H1 (cell line): ENCODE measurements at regions not wholly inside any gene's neighbourhood (a gene's known extent, or its start where the extent isn't known, plus 50 kb on each side); places are given as distances from the start of the nearest gene placed in this dataset.

Experiments used
- CTCF ChIA-PET: fragments of 300-600 bp; sonication (Branson Sonifier 250); formaldehyde crosslinking; loops from one replicate; lab custom pipeline; 2021; ENCODE audit not compliant: partially characterized antibody; lab: Charles Lee
- POLR2A ChIA-PET: fragments of 300-600 bp; sonication (Branson Sonifier 250); formaldehyde crosslinking; loops from one replicate; lab custom pipeline; 2021; ENCODE audit warnings: inconsistent platforms; ENCODE audit not compliant: partially characterized antibody; lab: Charles Lee
- DNase-seq, 2 experiments: peaks; one replicate each; pipeline versions ENCODE4 v3.0.0 to v3.0.0-alpha.2; 2010 to 2022; ENCODE audit warnings: low spot score in 2 of 2, low read depth in 1 of 2, mixed read lengths in 1 of 2
- FAIRE-seq: peaks from 2 replicates; lab custom pipeline; 2011; peaks lifted over from hg19 to GRCh38; lab: Jason Lieb, UNC
- H2AFZ ChIP-seq: 2 replicates; pipeline ENCODE4 v1.8.1; 2012; ENCODE audit warnings: low read length, inconsistent platforms
- H2AK5ac ChIP-seq: 2 replicates; pipeline ENCODE4 v1.6.1; 2013; ENCODE audit warnings: low read depth, low read length
- H2BK120ac ChIP-seq: replicated peaks from 2 replicates; pipeline ENCODE3; 2013; ENCODE audit warnings: low read depth, low read length, inconsistent platforms
- H2BK12ac ChIP-seq: 2 replicates; pipeline ENCODE4 v1.6.1; 2013; ENCODE audit warnings: low read depth, low read length
- H2BK15ac ChIP-seq: 2 replicates; pipeline ENCODE4 v1.6.1; 2013; ENCODE audit warnings: low read length
- H2BK20ac ChIP-seq: 2 replicates; pipeline ENCODE4 v1.6.1; 2013; ENCODE audit warnings: low read length
- H2BK5ac ChIP-seq: 2 replicates; pipeline ENCODE4 v1.6.1; 2013; ENCODE audit warnings: low read depth, low read length
- H3K14ac ChIP-seq: 2 replicates; pipeline ENCODE4 v1.6.1; 2013; ENCODE audit warnings: inconsistent platforms; ENCODE audit not compliant: insufficient read length
- H3K18ac ChIP-seq: 2 replicates; pipeline ENCODE4 v1.6.1; 2013; ENCODE audit warnings: low read length; ENCODE audit errors: extremely low read depth
- H3K23ac ChIP-seq: 2 replicates; pipeline ENCODE4 v1.6.1; 2013; ENCODE audit warnings: inconsistent platforms; ENCODE audit not compliant: insufficient read length
- H3K23me2 ChIP-seq: 2 replicates; pipeline ENCODE4 v1.6.1; 2013; ENCODE audit warnings: low read depth, low read length
- H3K27ac ChIP-seq: 2 replicates; pipeline ENCODE4 v1.6.1; 2011; ENCODE audit warnings: low read depth, low read length, inconsistent platforms
- H3K27me3 ChIP-seq, 4 experiments: replicated peaks in 1 of 4; 1 replicate in 1 of 4; 2 replicates in 3 of 4; pipeline versions ENCODE4 v1.6.1 to v1.8.1; 2011 to 2013; ENCODE audit warnings: low read length in 3 of 4, mild to moderate bottlenecking in 3 of 4, inconsistent platforms in 2 of 4, mixed read lengths in 2 of 4, moderate library complexity in 1 of 4; ENCODE audit not compliant: control insufficient read depth in 3 of 4, insufficient read depth in 3 of 4; ENCODE audit errors: extremely low read depth in 1 of 4
- H3K36me3 ChIP-seq, 4 experiments: 2 replicates each; pipeline versions ENCODE4 v1.6.1 to v1.8.1; 2011 to 2013; ENCODE audit warnings: mild to moderate bottlenecking in 4 of 4, low read length in 3 of 4, moderate library complexity in 2 of 4, control low read depth in 1 of 4, inconsistent platforms in 1 of 4; ENCODE audit not compliant: insufficient read depth in 4 of 4, control insufficient read depth in 2 of 4
- H3K4ac ChIP-seq: replicated peaks from 2 replicates; pipeline ENCODE3; 2013; ENCODE audit warnings: low read length, low read depth, mixed read lengths, inconsistent platforms; ENCODE audit not compliant: insufficient read length
- H3K4me1 ChIP-seq, 4 experiments: replicated peaks in 1 of 4; 1 replicate in 1 of 4; 2 replicates in 3 of 4; pipeline versions ENCODE4 v1.6.1 to v1.8.1; 2011 to 2013; ENCODE audit warnings: low read length in 3 of 4, inconsistent platforms in 2 of 4, mixed read lengths in 1 of 4; ENCODE audit not compliant: insufficient read depth in 4 of 4, control insufficient read depth in 3 of 4
- H3K4me2 ChIP-seq, 2 experiments: 2 replicates each; pipeline versions ENCODE4 v1.6.1 to v1.8.1; 2011 to 2013; ENCODE audit warnings: low read depth in 2 of 2, low read length in 2 of 2, control low read depth in 1 of 2, inconsistent platforms in 1 of 2, mild to moderate bottlenecking in 1 of 2; ENCODE audit not compliant: insufficient read depth in 1 of 2
- H3K4me3 ChIP-seq, 4 experiments: fragments of 200-600, 300-600 bp in 1 of 4; sonication (generic), shearing (Covaris generic), sonication (Bioruptor Twin) in 1 of 4; 2 replicates each; pipeline versions ENCODE4 v1.5.1 to v1.8.1; 2011 to 2016; ENCODE audit warnings: low read length in 4 of 4, low read depth in 3 of 4, control low read depth in 2 of 4, inconsistent platforms in 2 of 4, mild to moderate bottlenecking in 2 of 4, mixed read lengths in 1 of 4, moderate library complexity in 1 of 4; ENCODE audit not compliant: insufficient read depth in 2 of 4; ENCODE audit errors: extremely low read depth in 1 of 4
- H3K56ac ChIP-seq: replicated peaks from 2 replicates; pipeline ENCODE3; 2013; ENCODE audit warnings: low read depth, mild to moderate bottlenecking, mixed read lengths, low read length, inconsistent platforms; ENCODE audit not compliant: insufficient read length
- H3K79me1 ChIP-seq: 2 replicates; pipeline ENCODE4 v1.6.1; 2013; ENCODE audit warnings: low read depth, low read length, control low read depth
- H3K79me2 ChIP-seq, 2 experiments: 2 replicates each; pipeline versions ENCODE4 v1.6.1 to v1.8.1; 2012 to 2013; ENCODE audit warnings: low read length in 2 of 2, mild to moderate bottlenecking in 2 of 2, inconsistent platforms in 1 of 2; ENCODE audit not compliant: insufficient read depth in 2 of 2, control insufficient read depth in 1 of 2
- H3K9ac ChIP-seq, 4 experiments: replicated peaks in 1 of 4; 1 replicate in 1 of 4; 2 replicates in 3 of 4; pipeline versions ENCODE4 v1.6.1 to v1.8.1; 2011 to 2013; ENCODE audit warnings: low read depth in 3 of 4, low read length in 3 of 4, control low read depth in 2 of 4, mild to moderate bottlenecking in 2 of 4, moderate library complexity in 2 of 4, inconsistent platforms in 1 of 4; ENCODE audit errors: extremely low read depth in 1 of 4
- H3K9me3 ChIP-seq, 2 experiments: 2 replicates each; pipeline versions ENCODE4 v1.6.1 to v1.8.1; 2012 to 2013; ENCODE audit warnings: mild to moderate bottlenecking in 2 of 2, moderate library complexity in 2 of 2, control low read depth in 1 of 2, inconsistent platforms in 1 of 2, low read depth in 1 of 2, low read length in 1 of 2, mixed read lengths in 1 of 2; ENCODE audit not compliant: insufficient read depth in 2 of 2
- H4K20me1 ChIP-seq, 2 experiments: replicated peaks in 1 of 2; 2 replicates each; pipeline versions ENCODE3 to v1.8.1; 2011 to 2013; ENCODE audit warnings: inconsistent platforms in 2 of 2, low read length in 2 of 2, mild to moderate bottlenecking in 1 of 2; ENCODE audit not compliant: insufficient read depth in 2 of 2, control insufficient read depth in 1 of 2
- H4K5ac ChIP-seq: 2 replicates; pipeline ENCODE4 v1.6.1; 2013; ENCODE audit warnings: low read length, low read depth, mixed read lengths, inconsistent platforms; ENCODE audit not compliant: insufficient read length
- H4K8ac ChIP-seq: 2 replicates; pipeline ENCODE4 v1.8.0; 2013; ENCODE audit warnings: mild to moderate bottlenecking, moderate library complexity, low read length, inconsistent platforms; ENCODE audit not compliant: insufficient read depth; ENCODE audit errors: extremely low read depth
- H4K91ac ChIP-seq: replicated peaks from 2 replicates; pipeline ENCODE3; 2013; ENCODE audit warnings: low read length, mixed read lengths, inconsistent platforms; ENCODE audit not compliant: insufficient read length
- ATF3 ChIP-seq: IDR thresholded peaks from 2 replicates; pipeline ENCODE4 v1.6.1; 2011; ENCODE audit warnings: low read depth, mild to moderate bottlenecking, low read length; ENCODE audit not compliant: insufficient read depth
- BCL11A ChIP-seq, 2 experiments: IDR thresholded peaks; one replicate each; pipeline ENCODE4 v1.6.1; 2011; ENCODE audit warnings: low read depth in 2 of 2, low read length in 2 of 2, mild to moderate bottlenecking in 2 of 2
- BRCA1 ChIP-seq: IDR thresholded peaks from 2 replicates; pipeline ENCODE4 v1.6.1; 2012; ENCODE audit warnings: low read depth, low read length, improper control_type of control experiment
- JUN ChIP-seq: IDR thresholded peaks from 2 replicates; pipeline ENCODE4 v1.6.1; 2011; ENCODE audit warnings: low read depth, mild to moderate bottlenecking, improper control_type of control experiment, low read length
- JUND ChIP-seq: IDR thresholded peaks from 2 replicates; pipeline ENCODE4 v1.6.1; 2011; ENCODE audit warnings: mild to moderate bottlenecking, improper control_type of control experiment, low read length
- NRF1 ChIP-seq: IDR thresholded peaks from 2 replicates; pipeline ENCODE4 v1.6.1; 2011; ENCODE audit warnings: mild to moderate bottlenecking, low read depth, low read length, improper control_type of control experiment
- RNF2 ChIP-seq: fragments of 200-900, 300-1000 bp; sonication (generic); IDR thresholded peaks from 2 replicates; pipeline ENCODE4 v1.7.1; 2016; ENCODE audit warnings: borderline replicate concordance, low read depth, mild to moderate bottlenecking, antibody characterized with exemption, low read length; ENCODE audit not compliant: poor library complexity, severe bottlenecking; ENCODE audit errors: missing control alignments
- RXRA ChIP-seq: IDR thresholded peaks from 2 replicates; pipeline ENCODE4 v1.6.1; 2011; ENCODE audit warnings: low read depth, mild to moderate bottlenecking, low read length, moderate library complexity; ENCODE audit not compliant: insufficient read depth
- SIRT6 ChIP-seq: IDR thresholded peaks from one replicate; pipeline ENCODE4 v1.7.1; 2012; ENCODE audit warnings: low read length, inconsistent platforms
- SIX5 ChIP-seq: IDR thresholded peaks from 2 replicates; pipeline ENCODE4 v1.6.1; 2011; ENCODE audit warnings: mild to moderate bottlenecking, low read depth, low read length
- WGBS, 2 experiments: shearing (Covaris generic) in 1 of 2; methylation state at CpG; one replicate each; pipeline versions ENCODE4 v1.1.6 to v1.1.7; 2013 to 2015; ENCODE audit warnings: low lambda C conversion rate in 2 of 2, mixed read lengths in 2 of 2, inconsistent platforms in 1 of 2, low coverage in 1 of 2, missing lambda C conversion rate in 1 of 2; ENCODE audit not compliant: insufficient replicate concordance in 2 of 2, insufficient coverage in 1 of 2, insufficient read length in 1 of 2; ENCODE audit errors: extremely low coverage in 1 of 2, missing lambda C conversion rate in 1 of 2; 5-methylcytosine and 5-hydroxymethylcytosine counted together
- TF ChIP-seq, protein P1 (sequence below): IDR thresholded peaks from 2 replicates; pipeline ENCODE4 v1.6.1; 2011; ENCODE audit warnings: low read length, improper control_type of control experiment

- POLR2A ChIA-PET = no interaction called here
- TF ChIP-seq SIX5 = no peak
- TF ChIP-seq BRCA1 = no peak
- TF ChIP-seq RNF2 = no peak
- TF ChIP-seq, protein P1, sequence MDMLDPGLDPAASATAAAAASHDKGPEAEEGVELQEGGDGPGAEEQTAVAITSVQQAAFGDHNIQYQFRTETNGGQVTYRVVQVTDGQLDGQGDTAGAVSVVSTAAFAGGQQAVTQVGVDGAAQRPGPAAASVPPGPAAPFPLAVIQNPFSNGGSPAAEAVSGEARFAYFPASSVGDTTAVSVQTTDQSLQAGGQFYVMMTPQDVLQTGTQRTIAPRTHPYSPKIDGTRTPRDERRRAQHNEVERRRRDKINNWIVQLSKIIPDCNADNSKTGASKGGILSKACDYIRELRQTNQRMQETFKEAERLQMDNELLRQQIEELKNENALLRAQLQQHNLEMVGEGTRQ = no peak
- no peak for TF ChIP-seq NRF1
- no peak for TF ChIP-seq BCL11A (IDR thresholded peaks at IDR 0.05; ENCODE audit: low read depth in 2 of 2, low read length in 2 of 2)
- TF ChIP-seq RXRA = no peak
- TF ChIP-seq JUN = no peak
- no peak for TF ChIP-seq ATF3
- TF ChIP-seq JUND = no peak
- TF ChIP-seq SIRT6 = no peak
These were observed 258.5 kb upstream of the IRF2BP2 start for GRCh38 chr1:234868296-234869147.

More at GRCh38 chr1:234868296-234869147, 258.5 kb upstream of the IRF2BP2 start:
- Histone ChIP-seq H3K4me2 (no peak overlapping the region), H3K9me3 (peaks cover 0 to 3% of the 10 kb centered on the region in 2 experiments; a peak in 1 of 4 replicates), H4K20me1 (no peaks in the 10 kb centered on the region), H3K27ac (no peak overlapping the region), H2BK120ac (no peak overlapping the region), H2AK5ac (no peak overlapping the region), H3K4me1 (no peaks in the 10 kb centered on the region; a peak in 1 of 7 replicates), H3K14ac (no peak overlapping the region), H3K9ac (no peak overlapping the region), H3K27me3 (no peaks in the 10 kb centered on the region), H2BK15ac (no peak overlapping the region), H3K4ac (no peak overlapping the region), H3K18ac (no peak overlapping the region), H3K4me3 (no peak overlapping the region), H4K91ac (no peak overlapping the region), H2BK5ac (no peak overlapping the region), H3K79me2 (no peaks in the 10 kb centered on the region), H3K23ac (no peak overlapping the region), H2BK20ac (no peak overlapping the region), H3K56ac (no peak overlapping the region), H4K5ac (no peak overlapping the region), H3K36me3 (no peaks in the 10 kb centered on the region), H4K8ac (no peak overlapping the region), H2BK12ac (no peak overlapping the region), H2AFZ (no peak overlapping the region), H3K23me2 (no peaks in the 10 kb centered on the region), H3K79me1 (no peaks in the 10 kb centered on the region)
- DNase-seq (no peak), FAIRE-seq (no peak)
- CTCF ChIA-PET = interaction anchor here (0.7 to 1.5 kb wide), 7 partner anchors 8 to 546 kb away, joined by 3 to 4 read pairs (median 3); no protein-coding TSS in a partner anchor
- WGBS, 2 experiments = 87% methylated on average over 6 of the region's 6 CpGs; no CpG with 5 or more reads in 1 of the 2 experiments
